ENCODE measurements at regions not wholly inside any gene's neighbourhood (a gene's known extent, or its start where the extent isn't known, plus 50 kb on each side); places are given as distances from the start of the nearest gene placed in this dataset.
A peak's percentile ranks its signal among the peaks of the same experiment; 100 is the strongest.

- H3K9me3 Mint-ChIP-seq = peaks cover 1% of the 10 kb centered on the region
- H3K27me3 Mint-ChIP-seq = no peaks in the 10 kb centered on the region
- peak overlapping the region; percentile 100 for H3K27ac Mint-ChIP-seq
- H3K36me3 Mint-ChIP-seq = peaks cover 9% of the 10 kb centered on the region
- ATAC-seq (ENCODE audit: low read depth) = peak; percentile 82
- DNase-seq (ENCODE audit: low spot score in 2 of 2) = peak in 1 of 2 donors; percentile 57
- peak overlapping the region; percentile 67 for H3K4me3 Mint-ChIP-seq
- H3K4me1 Mint-ChIP-seq = peaks cover 37% of the 10 kb centered on the region
Measured at GRCh38 chr2:64214281-64215115, 70.3 kb upstream of the PELI1 start.

- ATAC-seq (ENCODE audit: low read depth) = no peak
- no peaks in the 10 kb centered on the region for H3K27me3 Mint-ChIP-seq
- no peak for DNase-seq (ENCODE audit: low spot score in 2 of 2)
- peak overlapping the region; percentile 84 for H3K27ac Mint-ChIP-seq
- H3K36me3 Mint-ChIP-seq = peaks cover 5% of the 10 kb centered on the region
- H3K9me3 Mint-ChIP-seq = peaks cover 5% of the 10 kb centered on the region
- H3K4me3 Mint-ChIP-seq = no peak overlapping the region
- H3K4me1 Mint-ChIP-seq = peaks cover 36% of the 10 kb centered on the region
Measured at GRCh38 chr2:64217198-64217869, 73.1 kb upstream of the PELI1 start.

DNA sequence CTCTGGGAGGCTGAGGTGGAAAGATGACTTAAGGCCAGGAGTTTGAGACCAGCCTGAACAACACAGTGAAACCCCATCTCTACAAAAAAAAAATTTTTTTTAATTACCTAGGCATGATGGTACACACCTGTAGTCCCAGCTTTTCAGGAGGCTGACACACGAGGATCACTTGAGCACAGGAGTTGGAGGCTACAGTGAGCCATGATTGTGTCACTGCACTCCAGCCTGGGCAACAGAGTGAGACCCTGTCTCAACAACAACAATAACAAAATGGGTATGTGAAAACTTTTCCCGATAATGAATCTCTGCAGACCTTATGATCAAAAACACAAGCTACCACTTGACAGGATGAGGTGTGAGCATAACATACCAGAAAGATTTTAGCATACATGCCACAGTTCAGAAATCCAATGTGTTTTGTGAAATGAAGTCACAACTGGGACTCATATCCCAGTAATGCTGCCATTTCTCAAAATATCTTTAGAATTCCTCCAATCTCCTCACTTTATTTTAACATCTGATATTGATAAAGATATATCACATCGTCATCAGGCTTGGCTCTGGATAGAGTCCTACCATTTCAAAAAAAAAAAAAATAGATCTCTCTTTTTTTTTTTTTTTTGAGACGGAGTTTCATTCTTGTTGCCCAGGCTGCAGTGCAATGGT lies 74.0 kb upstream of the PELI1 start:
- Mint-ChIP-seq H3K27ac (peak overlapping the region; percentile 84), H3K27me3 (no peaks in the 10 kb centered on the region), H3K9me3 (peaks cover 5% of the 10 kb centered on the region), H3K36me3 (peaks cover 5% of the 10 kb centered on the region), H3K4me1 (peaks cover 37% of the 10 kb centered on the region), H3K4me3 (no peak overlapping the region)
- DNase-seq (ENCODE audit: low spot score in 2 of 2) = no peak
- ATAC-seq (ENCODE audit: low read depth) = no peak

- Mint-ChIP-seq H3K9me3 (peaks cover 5% of the 10 kb centered on the region), H3K27me3 (no peaks in the 10 kb centered on the region), H3K4me1 (peaks cover 36% of the 10 kb centered on the region), H3K36me3 (peaks cover 5% of the 10 kb centered on the region), H3K4me3 (no peak overlapping the region), H3K27ac (no peak overlapping the region)
- ATAC-seq (ENCODE audit: low read depth) = no peak
- no peak for DNase-seq (ENCODE audit: low spot score in 2 of 2)
Measured at GRCh38 chr2:64219149-64219548, 74.9 kb upstream of the PELI1 start.

GRCh38 chr2:64220265-64220664 lies 76.0 kb upstream of the PELI1 start:
- ATAC-seq (ENCODE audit: low read depth) (peak; percentile 26), DNase-seq (ENCODE audit: low spot score in 2 of 2) (no peak)
- Mint-ChIP-seq H3K36me3 (peaks cover 5% of the 10 kb centered on the region), H3K4me3 (peak overlapping the region; percentile 22), H3K9me3 (peaks cover 5% of the 10 kb centered on the region), H3K4me1 (peaks cover 32% of the 10 kb centered on the region), H3K27me3 (no peaks in the 10 kb centered on the region), H3K27ac (peak overlapping the region; percentile 25)

DNA sequence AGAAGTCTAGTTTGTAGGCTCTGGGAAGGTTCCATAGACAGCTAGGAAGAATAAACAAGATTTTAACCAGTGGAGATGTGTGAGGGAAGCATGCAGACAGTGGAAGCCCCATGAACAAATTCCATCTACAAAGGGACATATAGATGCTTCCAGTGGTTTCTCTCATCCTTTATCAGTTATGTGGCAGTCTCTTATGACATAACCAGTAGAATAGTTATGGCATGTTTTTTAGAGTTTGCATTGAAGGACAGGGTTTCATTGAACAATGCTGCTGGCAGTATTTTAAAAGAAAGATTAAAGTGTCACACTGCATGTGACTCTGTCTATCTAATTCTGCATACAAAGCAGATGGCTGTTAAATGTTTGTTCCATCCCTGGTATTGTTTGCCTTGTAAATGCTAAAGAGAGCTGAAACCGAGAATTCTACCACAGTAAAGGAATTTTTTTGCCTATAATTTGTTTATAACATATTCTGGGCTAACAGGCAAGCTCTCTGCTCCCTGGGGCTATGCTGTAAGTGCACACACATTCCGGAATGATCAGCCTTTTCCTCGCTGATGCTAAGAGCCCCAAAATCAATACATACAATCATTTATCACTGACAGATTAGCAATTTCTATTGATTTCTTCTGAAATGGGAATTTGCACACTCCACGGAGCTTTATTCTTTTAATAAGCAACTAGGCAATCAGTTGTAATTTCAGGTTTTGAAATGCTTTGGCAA lies 76.8 kb upstream of the PELI1 start:
- peaks cover 5% of the 10 kb centered on the region for H3K9me3 Mint-ChIP-seq
- DNase-seq (ENCODE audit: low spot score in 2 of 2) = no peak
- H3K4me3 Mint-ChIP-seq = no peak overlapping the region
- H3K27ac Mint-ChIP-seq = no peak overlapping the region
- no peaks in the 10 kb centered on the region for H3K27me3 Mint-ChIP-seq
- no peak for ATAC-seq (ENCODE audit: low read depth)
- peaks cover 5% of the 10 kb centered on the region for H3K36me3 Mint-ChIP-seq
- peaks cover 32% of the 10 kb centered on the region for H3K4me1 Mint-ChIP-seq

- Mint-ChIP-seq H3K27me3 (no peaks in the 10 kb centered on the region), H3K4me1 (peaks cover 31% of the 10 kb centered on the region), H3K4me3 (no peak overlapping the region), H3K9me3 (peaks cover 5% of the 10 kb centered on the region), H3K27ac (no peak overlapping the region), H3K36me3 (peaks cover 5% of the 10 kb centered on the region)
- ATAC-seq (ENCODE audit: low read depth) (no peak), DNase-seq (ENCODE audit: low spot score in 2 of 2) (no peak)
Measured at GRCh38 chr2:64221935-64222334, 77.7 kb upstream of the PELI1 start.

GRCh38 chr2:64222351-64222750 lies 78.1 kb upstream of the PELI1 start:
- ATAC-seq (ENCODE audit: low read depth) = no peak
- Mint-ChIP-seq H3K36me3 (peaks cover 4% of the 10 kb centered on the region), H3K9me3 (peaks cover 5% of the 10 kb centered on the region)

GRCh38 chr2:64223055-64223454 lies 78.8 kb upstream of the PELI1 start:
- ATAC-seq (ENCODE audit: low read depth) = peak; percentile 76
- Mint-ChIP-seq H3K4me1 (peaks cover 30% of the 10 kb centered on the region), H3K4me3 (peak overlapping the region; percentile 39)

More at GRCh38 chr2:64222351-64222750, 78.1 kb upstream of the PELI1 start:
- Mint-ChIP-seq H3K27me3 (no peaks in the 10 kb centered on the region), H3K27ac (peak overlapping the region; percentile 94), H3K4me1 (peaks cover 30% of the 10 kb centered on the region), H3K4me3 (no peak overlapping the region)
- no peak for DNase-seq (ENCODE audit: low spot score in 2 of 2)

GRCh38 chr2:64225491-64225890 lies 81.3 kb upstream of the PELI1 start:
- Mint-ChIP-seq H3K4me3 (no peak overlapping the region), H3K4me1 (peaks cover 33% of the 10 kb centered on the region), H3K27ac (no peak overlapping the region), H3K9me3 (peaks cover 1% of the 10 kb centered on the region), H3K36me3 (peaks cover 3% of the 10 kb centered on the region), H3K27me3 (no peaks in the 10 kb centered on the region)
- DNase-seq (ENCODE audit: low spot score in 2 of 2) (no peak), ATAC-seq (ENCODE audit: low read depth) (no peak)

More at GRCh38 chr2:64223055-64223454, 78.8 kb upstream of the PELI1 start:
- H3K27ac Mint-ChIP-seq = peak overlapping the region; percentile 94
- H3K27me3 Mint-ChIP-seq = no peaks in the 10 kb centered on the region
- no peak for DNase-seq (ENCODE audit: low spot score in 2 of 2)
- H3K9me3 Mint-ChIP-seq = peaks cover 5% of the 10 kb centered on the region
- peaks cover 4% of the 10 kb centered on the region for H3K36me3 Mint-ChIP-seq

- peaks cover 35% of the 10 kb centered on the region for H3K4me1 Mint-ChIP-seq
- H3K27me3 Mint-ChIP-seq = no peaks in the 10 kb centered on the region
- no peak overlapping the region for H3K4me3 Mint-ChIP-seq
- ATAC-seq (ENCODE audit: low read depth) (no peak), DNase-seq (ENCODE audit: low spot score in 2 of 2) (no peak)
- H3K36me3 Mint-ChIP-seq = peaks cover 6% of the 10 kb centered on the region
- no peaks in the 10 kb centered on the region for H3K9me3 Mint-ChIP-seq
- no peak overlapping the region for H3K27ac Mint-ChIP-seq
Measured at GRCh38 chr2:64226611-64227010, 82.4 kb upstream of the PELI1 start.

DNA sequence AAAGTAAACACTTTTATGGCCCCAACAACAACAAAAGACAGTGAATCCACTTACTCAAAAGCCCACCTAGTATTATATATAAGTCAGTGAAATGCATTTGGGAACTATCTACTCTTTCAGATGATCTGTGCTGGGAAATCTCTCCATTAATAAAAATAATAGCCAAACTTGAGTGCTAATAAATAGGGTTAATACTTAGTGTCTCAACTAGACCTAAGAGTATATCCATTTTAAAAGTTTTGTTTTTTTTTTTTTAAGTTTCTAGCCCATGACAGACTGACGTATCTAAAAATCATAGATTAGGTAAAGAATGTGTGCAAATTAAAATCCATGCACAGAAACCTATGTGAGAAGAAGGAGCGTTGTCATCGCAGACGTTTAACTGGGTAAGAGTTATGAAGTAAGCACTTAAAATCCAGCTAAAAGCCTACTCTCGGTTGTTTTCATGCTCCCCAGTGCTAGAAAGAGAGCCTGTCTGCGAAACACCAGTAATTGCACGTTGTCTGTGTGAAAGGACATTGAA lies 83.4 kb upstream of the PELI1 start:
- Mint-ChIP-seq H3K36me3 (peaks cover 7% of the 10 kb centered on the region), H3K9me3 (no peaks in the 10 kb centered on the region), H3K4me3 (peak overlapping the region; percentile 97), H3K27ac (peak overlapping the region; percentile 93), H3K4me1 (peaks cover 35% of the 10 kb centered on the region), H3K27me3 (no peaks in the 10 kb centered on the region)
- DNase-seq (ENCODE audit: low spot score in 2 of 2) (no peak), ATAC-seq (ENCODE audit: low read depth) (no peak)

DNA sequence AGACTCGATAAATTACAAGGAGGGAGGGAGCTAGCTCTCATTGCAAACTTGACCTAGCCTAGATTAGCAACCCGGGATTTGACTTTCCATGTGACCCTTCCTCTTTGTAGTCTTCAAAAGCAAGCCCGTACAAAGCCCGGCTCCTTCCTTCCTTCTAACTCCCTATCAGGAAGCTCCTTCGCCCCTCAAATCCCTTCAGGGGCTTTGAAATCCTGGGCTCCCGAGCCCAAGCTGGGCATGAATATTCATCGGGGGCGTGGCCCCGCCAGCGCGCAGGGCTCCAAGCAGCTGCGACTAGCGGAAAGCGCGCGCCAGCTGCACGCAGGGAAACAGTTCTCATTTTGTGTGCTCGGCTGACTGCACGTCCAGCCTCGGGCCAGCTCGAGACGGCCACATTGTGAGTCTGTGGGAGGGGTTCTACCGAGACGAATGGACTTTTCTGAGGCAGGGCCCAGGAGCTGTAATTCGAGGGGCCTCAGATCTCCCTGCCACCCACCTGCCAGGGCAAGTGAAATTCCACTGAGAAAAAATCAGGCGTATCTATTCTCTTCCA lies 84.0 kb upstream of the PELI1 start:
- peak overlapping the region; percentile 93 for H3K27ac Mint-ChIP-seq
- no peaks in the 10 kb centered on the region for H3K27me3 Mint-ChIP-seq
- DNase-seq (ENCODE audit: low spot score in 2 of 2) = peak; percentile 38 to 58
- peak; percentile 98 for ATAC-seq (ENCODE audit: low read depth)
- H3K4me3 Mint-ChIP-seq = peak overlapping the region; percentile 97
- no peaks in the 10 kb centered on the region for H3K9me3 Mint-ChIP-seq
- peaks cover 33% of the 10 kb centered on the region for H3K4me1 Mint-ChIP-seq
- peaks cover 7% of the 10 kb centered on the region for H3K36me3 Mint-ChIP-seq

All from memory B cell (primary cell).